ENCODE measurements at regions not wholly inside any gene's neighbourhood (a gene's known extent, or its start where the extent isn't known, plus 50 kb on each side); places are given as distances from the start of the nearest gene placed in this dataset.

DNA sequence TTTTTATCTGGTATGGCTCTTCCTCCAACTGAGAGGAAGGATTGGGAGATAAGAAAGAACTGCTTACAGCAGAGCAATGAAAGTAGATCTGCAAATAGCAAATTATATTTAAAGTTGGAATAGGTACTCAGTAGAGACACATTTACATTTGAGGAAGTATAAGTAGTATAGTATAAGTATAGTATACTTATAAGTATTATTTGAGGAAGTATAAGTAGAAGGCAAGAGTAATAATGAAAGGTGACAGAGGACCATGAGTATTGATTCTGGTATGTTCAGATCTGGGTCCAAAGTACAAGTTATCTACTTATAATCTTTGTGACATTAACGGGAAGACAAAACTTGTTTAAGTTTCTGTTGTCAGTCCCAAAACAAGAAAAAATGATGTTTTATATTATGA is 527.6 kb upstream of the SORCS1 start:
- TF ChIP-seq EZH2 (IDR thresholded peaks at IDR 0.05; ENCODE audit: low read length, missing control alignments): no peak
- TF ChIP-seq, protein P1, sequence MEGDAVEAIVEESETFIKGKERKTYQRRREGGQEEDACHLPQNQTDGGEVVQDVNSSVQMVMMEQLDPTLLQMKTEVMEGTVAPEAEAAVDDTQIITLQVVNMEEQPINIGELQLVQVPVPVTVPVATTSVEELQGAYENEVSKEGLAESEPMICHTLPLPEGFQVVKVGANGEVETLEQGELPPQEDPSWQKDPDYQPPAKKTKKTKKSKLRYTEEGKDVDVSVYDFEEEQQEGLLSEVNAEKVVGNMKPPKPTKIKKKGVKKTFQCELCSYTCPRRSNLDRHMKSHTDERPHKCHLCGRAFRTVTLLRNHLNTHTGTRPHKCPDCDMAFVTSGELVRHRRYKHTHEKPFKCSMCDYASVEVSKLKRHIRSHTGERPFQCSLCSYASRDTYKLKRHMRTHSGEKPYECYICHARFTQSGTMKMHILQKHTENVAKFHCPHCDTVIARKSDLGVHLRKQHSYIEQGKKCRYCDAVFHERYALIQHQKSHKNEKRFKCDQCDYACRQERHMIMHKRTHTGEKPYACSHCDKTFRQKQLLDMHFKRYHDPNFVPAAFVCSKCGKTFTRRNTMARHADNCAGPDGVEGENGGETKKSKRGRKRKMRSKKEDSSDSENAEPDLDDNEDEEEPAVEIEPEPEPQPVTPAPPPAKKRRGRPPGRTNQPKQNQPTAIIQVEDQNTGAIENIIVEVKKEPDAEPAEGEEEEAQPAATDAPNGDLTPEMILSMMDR (conservative IDR thresholded peaks at IDR 0.05 in 1 of 2, IDR thresholded peaks at IDR 0.05 in 1 of 2; ENCODE audit: low read depth in 1 of 2, low read length in 2 of 2): no peak

Data from fibroblast of lung (primary cell).